GM23248 (cell line): ENCODE measurements at regions not wholly inside any gene's neighbourhood (a gene's known extent, or its start where the extent isn't known, plus 50 kb on each side); places are given as distances from the start of the nearest gene placed in this dataset.

Source experiments
- EZH2 ChIP-seq: fragments of 200-600 bp; sonication (generic); IDR thresholded peaks from 2 replicates; pipeline ENCODE4 v1.6.1; 2018; ENCODE audit warnings: antibody characterized with exemption, mild to moderate bottlenecking; ENCODE audit not compliant: insufficient read depth, poor library complexity, severe bottlenecking
- EZH2phosphoT487 ChIP-seq: fragments of 200-600 bp; sonication (generic); IDR thresholded peaks from 2 replicates; pipeline ENCODE4 v1.6.1; 2018; ENCODE audit warnings: antibody characterized with exemption, moderate library complexity, mild to moderate bottlenecking, low read depth; ENCODE audit not compliant: insufficient read depth

- TF ChIP-seq EZH2 (no peak), EZH2phosphoT487 (no peak)
Measured at GRCh38 chrX:74195120-74195519, 108.9 kb upstream of the ZCCHC13 start.
